ENCODE measurements at regions not wholly inside any gene's neighbourhood (a gene's known extent, or its start where the extent isn't known, plus 50 kb on each side); places are given as distances from the start of the nearest gene placed in this dataset.

DNA sequence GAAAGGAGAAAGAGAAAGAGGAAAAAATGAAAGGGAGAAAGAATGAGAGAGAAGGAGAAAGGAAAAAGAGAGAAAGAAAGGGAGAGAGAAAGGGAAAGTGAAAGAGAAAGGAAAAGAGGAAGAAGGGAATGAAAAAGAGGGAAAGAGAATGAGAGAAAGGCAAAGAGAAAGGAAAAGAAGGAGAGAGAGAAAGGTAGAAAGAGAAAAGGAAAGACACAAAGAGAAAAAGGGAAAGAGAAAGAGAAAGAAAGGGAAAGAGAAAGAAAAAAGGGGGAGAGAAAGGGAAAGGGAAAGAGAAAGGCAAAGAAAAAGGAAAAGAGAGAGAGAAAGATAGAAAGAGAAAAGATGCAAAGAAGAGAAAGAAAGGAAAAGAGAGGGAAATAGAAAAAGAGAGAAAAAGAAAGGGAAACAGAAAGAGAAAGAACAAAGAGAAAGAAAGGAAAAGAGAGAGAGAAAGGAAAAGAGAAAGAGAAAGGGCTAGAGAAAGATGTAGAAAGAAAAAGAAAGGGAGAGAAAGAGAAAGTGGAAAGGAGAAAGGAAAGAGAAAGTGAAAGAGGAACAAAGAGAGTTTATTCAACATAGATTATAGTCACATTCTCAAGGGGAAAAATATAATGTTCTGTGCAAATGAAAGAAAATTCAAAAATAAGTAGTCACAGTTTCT, 165.2 kb downstream of the TMEM38B start:
- peak overlapping the region; percentile 85 for H3K4me2 ChIP-seq
- no peaks in the 10 kb centered on the region for H4K20me1 ChIP-seq
- H3K27ac ChIP-seq, result peak overlapping the region; percentile 70
- no peak overlapping the region for H3K4me3 ChIP-seq
- no peaks in the 10 kb centered on the region for H3K9me3 ChIP-seq
- no peaks in the 10 kb centered on the region for H3K27me3 ChIP-seq
- H3K4me1 ChIP-seq, result peaks cover 30% of the 10 kb centered on the region
- H3K9ac ChIP-seq, result no peak overlapping the region
- H3K36me3 ChIP-seq, result no peaks in the 10 kb centered on the region
- TF ChIP-seq Cebpa-rat (IDR thresholded peaks at IDR 0.05), result no peak

GRCh38 chr9:105860516-105860915, 166.2 kb downstream of the TMEM38B start:
- peaks cover 30% of the 10 kb centered on the region for H3K4me1 ChIP-seq
- TF ChIP-seq Cebpa-rat (IDR thresholded peaks at IDR 0.05), result no peak
- no peak overlapping the region for H3K4me3 ChIP-seq
- no peaks in the 10 kb centered on the region for H4K20me1 ChIP-seq
- no peaks in the 10 kb centered on the region for H3K36me3 ChIP-seq
- H3K27ac ChIP-seq, result no peak overlapping the region
- H3K9ac ChIP-seq, result no peak overlapping the region
- H3K4me2 ChIP-seq, result no peak overlapping the region
- H3K27me3 ChIP-seq, result no peaks in the 10 kb centered on the region
- no peaks in the 10 kb centered on the region for H3K9me3 ChIP-seq

DNA sequence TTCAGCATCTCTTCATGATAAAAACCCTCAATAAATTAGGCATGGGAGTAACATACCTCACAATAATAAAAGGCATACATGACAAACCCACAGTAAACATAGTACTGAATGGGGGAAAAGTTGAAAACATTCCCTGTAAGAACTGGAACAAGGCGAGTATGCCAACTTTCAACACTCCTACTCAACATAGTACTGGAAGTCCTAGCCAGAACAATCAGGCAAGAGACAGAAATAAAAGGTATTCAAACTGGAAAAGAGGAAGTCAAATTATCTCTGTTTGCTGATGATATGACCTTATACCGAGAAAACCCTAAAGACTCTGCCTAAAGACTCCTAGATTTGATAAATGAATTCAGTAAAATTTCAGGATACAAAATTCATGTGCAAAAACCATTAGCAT, 167.6 kb downstream of the TMEM38B start:
- no peak overlapping the region for H3K27ac ChIP-seq
- no peak overlapping the region for H3K4me3 ChIP-seq
- no peaks in the 10 kb centered on the region for H3K27me3 ChIP-seq
- TF ChIP-seq Cebpa-rat (IDR thresholded peaks at IDR 0.05), result no peak
- H3K36me3 ChIP-seq, result no peaks in the 10 kb centered on the region
- no peaks in the 10 kb centered on the region for H4K20me1 ChIP-seq
- peaks cover 30% of the 10 kb centered on the region for H3K4me1 ChIP-seq
- no peak overlapping the region for H3K9ac ChIP-seq
- no peaks in the 10 kb centered on the region for H3K9me3 ChIP-seq
- no peak overlapping the region for H3K4me2 ChIP-seq

GRCh38 chr9:105864248-105864898, 170.0 kb downstream of the TMEM38B start:
- Histone ChIP-seq H4K20me1 (no peaks in the 10 kb centered on the region), H3K9me3 (no peaks in the 10 kb centered on the region), H3K4me2 (no peak overlapping the region), H3K4me3 (no peak overlapping the region), H3K4me1 (peaks cover 7% of the 10 kb centered on the region), H3K9ac (no peak overlapping the region), H3K27me3 (no peaks in the 10 kb centered on the region), H3K27ac (no peak overlapping the region), H3K36me3 (no peaks in the 10 kb centered on the region)
- TF ChIP-seq Cebpa-rat (IDR thresholded peaks at IDR 0.05), result no peak

GRCh38 chr9:105865285-105865684, 170.9 kb downstream of the TMEM38B start:
- H3K27me3 ChIP-seq, result no peaks in the 10 kb centered on the region
- no peaks in the 10 kb centered on the region for H3K36me3 ChIP-seq
- H3K4me1 ChIP-seq, result no peaks in the 10 kb centered on the region
- H3K27ac ChIP-seq, result no peak overlapping the region
- no peaks in the 10 kb centered on the region for H4K20me1 ChIP-seq
- no peaks in the 10 kb centered on the region for H3K9me3 ChIP-seq
- no peak for TF ChIP-seq Cebpa-rat (IDR thresholded peaks at IDR 0.05)
- no peak overlapping the region for H3K4me3 ChIP-seq
- no peak overlapping the region for H3K9ac ChIP-seq
- H3K4me2 ChIP-seq, result no peak overlapping the region

GRCh38 chr9:105871540-105871939, 177.2 kb downstream of the TMEM38B start:
- no peak for TF ChIP-seq Cebpa-rat (IDR thresholded peaks at IDR 0.05)
- Histone ChIP-seq H3K9ac (no peak overlapping the region), H3K27me3 (no peaks in the 10 kb centered on the region), H3K4me3 (no peak overlapping the region), H4K20me1 (no peaks in the 10 kb centered on the region), H3K4me1 (no peaks in the 10 kb centered on the region), H3K4me2 (no peak overlapping the region), H3K9me3 (no peaks in the 10 kb centered on the region), H3K36me3 (no peaks in the 10 kb centered on the region), H3K27ac (no peak overlapping the region)

- no peaks in the 10 kb centered on the region for H3K9me3 ChIP-seq
- TF ChIP-seq Cebpa-rat (IDR thresholded peaks at IDR 0.05), result no peak
- H3K4me3 ChIP-seq, result no peak overlapping the region
- no peaks in the 10 kb centered on the region for H4K20me1 ChIP-seq
- no peaks in the 10 kb centered on the region for H3K27me3 ChIP-seq
- H3K9ac ChIP-seq, result no peak overlapping the region
- H3K36me3 ChIP-seq, result no peaks in the 10 kb centered on the region
- H3K4me2 ChIP-seq, result no peak overlapping the region
- H3K27ac ChIP-seq, result no peak overlapping the region
- H3K4me1 ChIP-seq, result peaks cover 18% of the 10 kb centered on the region
Measured at GRCh38 chr9:105873801-105874200, 179.5 kb downstream of the TMEM38B start.

GRCh38 chr9:105877721-105878120, 183.4 kb downstream of the TMEM38B start:
- Histone ChIP-seq H3K4me3 (no peak overlapping the region), H3K36me3 (no peaks in the 10 kb centered on the region), H3K27ac (no peak overlapping the region), H3K9me3 (no peaks in the 10 kb centered on the region), H3K4me1 (peaks cover 18% of the 10 kb centered on the region), H3K4me2 (peak overlapping the region; percentile 63), H3K27me3 (no peaks in the 10 kb centered on the region), H3K9ac (no peak overlapping the region), H4K20me1 (no peaks in the 10 kb centered on the region)
- no peak for TF ChIP-seq Cebpa-rat (IDR thresholded peaks at IDR 0.05)

GRCh38 chr9:105879181-105879580, 184.8 kb downstream of the TMEM38B start:
- H3K9me3 ChIP-seq, result no peaks in the 10 kb centered on the region
- no peak for TF ChIP-seq Cebpa-rat (IDR thresholded peaks at IDR 0.05)
- H3K4me1 ChIP-seq, result peaks cover 18% of the 10 kb centered on the region
- H3K4me2 ChIP-seq, result no peak overlapping the region
- no peak overlapping the region for H3K27ac ChIP-seq
- no peak overlapping the region for H3K4me3 ChIP-seq
- H3K36me3 ChIP-seq, result no peaks in the 10 kb centered on the region
- no peaks in the 10 kb centered on the region for H4K20me1 ChIP-seq
- H3K9ac ChIP-seq, result no peak overlapping the region
- no peaks in the 10 kb centered on the region for H3K27me3 ChIP-seq

- Histone ChIP-seq H3K4me3 (no peak overlapping the region), H3K4me1 (peaks cover 18% of the 10 kb centered on the region), H4K20me1 (no peaks in the 10 kb centered on the region), H3K36me3 (no peaks in the 10 kb centered on the region), H3K9me3 (no peaks in the 10 kb centered on the region), H3K27me3 (no peaks in the 10 kb centered on the region), H3K9ac (no peak overlapping the region), H3K27ac (no peak overlapping the region), H3K4me2 (no peak overlapping the region)
- TF ChIP-seq Cebpa-rat (IDR thresholded peaks at IDR 0.05), result no peak
Measured at GRCh38 chr9:105880517-105880916, 186.2 kb downstream of the TMEM38B start.
